Peyer's patch (tissue), 4 donors: ENCODE measurements at regions not wholly inside any gene's neighbourhood (a gene's known extent, or its start where the extent isn't known, plus 50 kb on each side); places are given as distances from the start of the nearest gene placed in this dataset.

Experiments
- DNase-seq, 3 donors: peaks; one replicate each; pipeline ENCODE4 v3.0.0-alpha.2; 2017 to 2019
- H3K27ac ChIP-seq, 4 donors: fragments of 200-600 bp; sonication (generic); one replicate each; pipeline ENCODE4 v1.5.1; 2016 to 2019
- H3K27me3 ChIP-seq, 2 donors: fragments of 200-600 bp; sonication (generic); one replicate each; pipeline ENCODE4 v1.5.1; 2019
- H3K36me3 ChIP-seq, 3 donors: fragments of 200-600 bp; sonication (generic); one replicate each; pipeline ENCODE4 v1.5.1; 2016 to 2019
- H3K4me1 ChIP-seq, 4 donors: fragments of 200-600 bp; sonication (generic); one replicate each; pipeline ENCODE4 v1.5.1; 2016 to 2019
- H3K4me3 ChIP-seq, 4 donors: fragments of 200-600 bp; sonication (generic); 1 replicate in 3 of 4; 2 replicates in 1 of 4; pipeline ENCODE4 v1.5.1; 2016 to 2019; ENCODE audit warnings: mild to moderate bottlenecking in 1 of 4
- H3K9me3 ChIP-seq, 4 donors: fragments of 200-600 bp; sonication (generic); one replicate each; pipeline ENCODE4 v1.5.1; 2016 to 2019; ENCODE audit warnings: mild to moderate bottlenecking in 1 of 4
- POLR2A ChIP-seq, 2 donors: fragments of 450-650 bp; IDR thresholded peaks; one replicate each; pipeline ENCODE4 v1.5.1; 2017; ENCODE audit warnings: antibody characterized with exemption in 2 of 2, mild to moderate bottlenecking in 2 of 2, moderate library complexity in 2 of 2
- TF ChIP-seq, protein P1 (sequence below), 6 experiments: fragments of 450-650 bp in 4 of 6; fragments of 200-600 bp in 2 of 6; sonication (generic) in 1 of 6; IDR thresholded peaks; one replicate each; pipeline ENCODE4 v1.5.1; 2017 to 2019; ENCODE audit warnings: antibody characterized with exemption in 6 of 6, mild to moderate bottlenecking in 3 of 6, moderate library complexity in 1 of 6

DNA sequence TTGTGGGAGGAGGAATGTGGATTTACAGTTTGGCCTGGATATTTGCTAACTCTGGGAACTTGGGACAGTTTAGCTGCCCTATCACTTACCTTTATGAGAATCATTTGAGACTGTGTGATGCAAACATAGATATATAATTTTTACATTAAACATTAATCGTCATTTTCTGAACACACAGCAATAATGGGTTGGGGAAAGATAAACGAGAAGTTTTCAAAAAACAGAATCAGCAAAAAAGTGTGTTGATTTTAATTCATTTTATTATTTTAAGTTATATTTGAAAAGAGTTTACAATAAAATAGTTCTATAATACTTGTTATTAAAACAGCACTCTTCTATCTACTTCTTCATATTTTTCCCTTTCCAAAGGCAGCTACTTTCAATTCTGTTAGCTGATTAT is 813.3 kb downstream of the SLC4A3 start:
- TF ChIP-seq, protein P1, sequence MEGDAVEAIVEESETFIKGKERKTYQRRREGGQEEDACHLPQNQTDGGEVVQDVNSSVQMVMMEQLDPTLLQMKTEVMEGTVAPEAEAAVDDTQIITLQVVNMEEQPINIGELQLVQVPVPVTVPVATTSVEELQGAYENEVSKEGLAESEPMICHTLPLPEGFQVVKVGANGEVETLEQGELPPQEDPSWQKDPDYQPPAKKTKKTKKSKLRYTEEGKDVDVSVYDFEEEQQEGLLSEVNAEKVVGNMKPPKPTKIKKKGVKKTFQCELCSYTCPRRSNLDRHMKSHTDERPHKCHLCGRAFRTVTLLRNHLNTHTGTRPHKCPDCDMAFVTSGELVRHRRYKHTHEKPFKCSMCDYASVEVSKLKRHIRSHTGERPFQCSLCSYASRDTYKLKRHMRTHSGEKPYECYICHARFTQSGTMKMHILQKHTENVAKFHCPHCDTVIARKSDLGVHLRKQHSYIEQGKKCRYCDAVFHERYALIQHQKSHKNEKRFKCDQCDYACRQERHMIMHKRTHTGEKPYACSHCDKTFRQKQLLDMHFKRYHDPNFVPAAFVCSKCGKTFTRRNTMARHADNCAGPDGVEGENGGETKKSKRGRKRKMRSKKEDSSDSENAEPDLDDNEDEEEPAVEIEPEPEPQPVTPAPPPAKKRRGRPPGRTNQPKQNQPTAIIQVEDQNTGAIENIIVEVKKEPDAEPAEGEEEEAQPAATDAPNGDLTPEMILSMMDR (IDR thresholded peaks at IDR 0.05): no peak
- TF ChIP-seq POLR2A (IDR thresholded peaks at IDR 0.05): no peak
- no peaks in the 10 kb centered on the region for H3K36me3 ChIP-seq
- H3K27ac ChIP-seq: no peak overlapping the region

DNA sequence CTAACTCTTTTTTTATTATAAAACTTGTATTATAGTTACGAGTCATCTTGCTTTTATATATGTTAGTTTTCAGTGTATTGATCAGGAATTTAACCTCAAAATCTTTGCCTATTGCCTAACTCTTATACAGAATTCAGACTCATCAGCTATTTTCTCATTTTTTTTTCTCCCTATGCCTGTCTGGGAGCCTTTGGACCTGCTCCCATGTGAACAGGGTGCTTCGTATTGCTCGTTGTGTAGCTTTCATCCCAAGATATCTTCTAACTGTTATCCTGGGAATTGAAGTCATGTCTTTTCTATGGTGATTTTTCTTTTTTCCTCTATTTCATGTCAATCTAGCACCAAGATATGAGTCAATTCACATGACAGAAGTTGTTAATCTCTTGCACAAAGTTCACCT is 814.0 kb downstream of the SLC4A3 start:
- no peak overlapping the region for H3K4me3 ChIP-seq
- no peaks in the 10 kb centered on the region for H3K36me3 ChIP-seq
- no peak for DNase-seq
- H3K27ac ChIP-seq: no peak overlapping the region
- TF ChIP-seq, protein P1 (IDR thresholded peaks at IDR 0.05): no peak
- no peak for TF ChIP-seq POLR2A (IDR thresholded peaks at IDR 0.05)
- H3K27me3 ChIP-seq: no peaks in the 10 kb centered on the region
- H3K4me1 ChIP-seq: no peaks in the 10 kb centered on the region
- H3K9me3 ChIP-seq: no peaks in the 10 kb centered on the region

More for the DNA sequence above, 813.3 kb downstream of the SLC4A3 start:
- Histone ChIP-seq H3K4me1 (no peaks in the 10 kb centered on the region), H3K4me3 (no peak overlapping the region), H3K9me3 (no peaks in the 10 kb centered on the region), H3K27me3 (no peaks in the 10 kb centered on the region)
- DNase-seq: no peak

DNA sequence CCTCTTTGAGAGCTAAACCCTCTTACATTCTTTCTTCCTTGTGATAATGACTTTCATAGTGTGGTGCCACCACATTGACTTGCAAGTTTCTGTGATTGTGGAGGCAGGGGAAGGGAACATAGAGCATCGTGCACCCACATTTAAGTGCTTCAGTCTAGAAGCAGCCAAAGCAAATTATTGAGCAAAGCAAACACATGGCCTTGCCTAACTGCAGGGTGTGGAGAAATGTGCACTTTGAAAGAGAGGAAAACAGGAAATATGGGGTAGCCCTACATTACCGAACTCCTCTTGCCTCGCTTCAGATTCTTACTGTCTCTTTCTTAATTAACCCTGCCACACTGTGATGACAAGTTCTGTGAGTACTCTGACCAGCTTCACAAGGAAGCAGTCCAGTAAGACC is 814.6 kb downstream of the SLC4A3 start:
- Histone ChIP-seq H3K27me3 (no peaks in the 10 kb centered on the region), H3K36me3 (no peaks in the 10 kb centered on the region), H3K9me3 (no peaks in the 10 kb centered on the region), H3K27ac (no peak overlapping the region), H3K4me3 (no peak overlapping the region), H3K4me1 (no peaks in the 10 kb centered on the region)
- no peak for DNase-seq
- TF ChIP-seq, protein P1 (IDR thresholded peaks at IDR 0.05): no peak
- no peak for TF ChIP-seq POLR2A (IDR thresholded peaks at IDR 0.05)

DNA sequence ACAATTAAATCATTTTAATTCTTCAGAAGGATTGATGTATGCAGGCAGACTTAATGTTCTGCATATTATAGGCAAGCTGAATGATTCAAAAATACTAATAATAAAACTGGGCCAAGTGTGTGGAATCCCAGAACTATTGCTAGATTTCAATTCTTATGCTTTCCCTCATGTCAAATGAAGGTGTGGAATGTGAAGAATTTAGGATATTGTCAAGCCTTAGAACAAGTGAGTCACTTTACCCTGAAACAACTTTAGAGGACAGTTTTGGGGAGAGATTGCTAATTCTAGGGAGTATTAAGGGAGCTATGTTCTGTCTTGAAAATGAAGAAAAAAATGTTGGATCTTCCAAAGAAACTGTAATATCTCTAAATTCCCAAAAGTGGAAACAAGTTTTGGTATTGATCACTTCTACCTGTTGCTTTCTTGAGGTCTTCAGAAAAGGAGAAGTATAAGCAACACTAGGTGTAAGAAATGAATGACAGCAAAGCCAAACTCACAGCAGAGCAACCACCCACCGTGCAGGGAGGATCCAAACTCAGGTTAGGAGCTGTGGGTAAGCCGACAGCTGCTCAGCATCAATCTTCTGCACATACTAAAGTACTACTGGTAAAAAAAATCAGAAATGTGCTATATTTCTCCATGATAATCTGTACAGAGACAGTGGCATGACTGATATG is 818.1 kb downstream of the SLC4A3 start:
- Histone ChIP-seq H3K9me3 (no peaks in the 10 kb centered on the region), H3K4me3 (no peak overlapping the region), H3K4me1 (no peaks in the 10 kb centered on the region), H3K27me3 (no peaks in the 10 kb centered on the region), H3K27ac (no peak overlapping the region), H3K36me3 (no peaks in the 10 kb centered on the region)
- DNase-seq: no peak
- TF ChIP-seq, protein P1 (IDR thresholded peaks at IDR 0.05): no peak

DNA sequence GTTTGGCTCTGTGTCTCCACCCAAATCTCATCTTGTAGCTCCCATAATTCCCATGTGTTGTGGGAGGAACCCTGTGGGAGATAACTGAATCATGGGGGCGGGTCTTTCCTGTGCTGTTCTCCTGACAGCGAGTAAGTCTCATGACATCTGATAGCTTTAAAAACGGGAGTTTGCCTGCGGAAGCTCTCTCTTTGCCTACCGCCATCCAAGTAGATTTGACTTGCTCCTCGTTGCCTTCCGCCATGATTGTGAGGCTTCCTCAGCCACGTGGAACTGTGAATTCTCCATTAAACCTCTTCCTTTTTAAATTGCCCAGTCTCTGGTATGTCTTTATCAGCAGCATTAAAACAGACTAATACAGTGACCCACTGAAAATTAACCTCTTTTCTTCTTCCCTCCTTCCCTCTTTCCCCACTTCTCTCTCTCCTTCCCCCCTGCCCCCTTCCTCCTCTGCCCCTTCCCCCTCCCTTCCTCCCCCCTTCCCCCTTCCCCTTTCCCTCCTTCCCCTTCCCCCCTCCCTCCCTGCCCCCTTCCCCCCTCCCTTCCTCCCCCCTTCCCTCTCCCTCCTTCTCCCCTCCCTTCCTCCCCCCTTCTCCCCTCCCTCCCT is 818.8 kb downstream of the SLC4A3 start:
- Histone ChIP-seq H3K4me1 (no peaks in the 10 kb centered on the region), H3K36me3 (no peaks in the 10 kb centered on the region), H3K4me3 (no peak overlapping the region), H3K9me3 (no peaks in the 10 kb centered on the region), H3K27ac (no peak overlapping the region), H3K27me3 (no peaks in the 10 kb centered on the region)
- DNase-seq: no peak
- no peak for TF ChIP-seq POLR2A (IDR thresholded peaks at IDR 0.05)
- TF ChIP-seq, protein P1 (IDR thresholded peaks at IDR 0.05): no peak
